GM12878 (cell line): ENCODE measurements at regions not wholly inside any gene's neighbourhood (a gene's known extent, or its start where the extent isn't known, plus 50 kb on each side); places are given as distances from the start of the nearest gene placed in this dataset.

Experiments used
- ATAC-seq: fragments of 200-7000 bp; cut with Tn5 transposase; 3 replicates; pipeline ENCODE4 v1.9.1; 2020; ENCODE audit warnings: mild to moderate bottlenecking, moderate library complexity
- BruUV-seq: library from RNA; stranded (reverse); fragments of 400-500 nt; replicated peaks from 2 replicates; lab custom pipeline; 2021; lab: Mats Ljungman, UMichigan
- CTCF ChIA-PET: fragments of 300-600 bp; sonication (Branson Sonifier 250); formaldehyde crosslinking; extraction: SDS; loops from one replicate; lab custom pipeline; 2021; ENCODE audit warnings: inconsistent platforms; lab: Yijun Ruan, JAX
- POLR2A ChIA-PET: fragments of 350-600 bp; formaldehyde crosslinking; extraction: SDS; loops from one replicate; lab custom pipeline; 2021; ENCODE audit warnings: inconsistent platforms; lab: Charles Lee
- RAD21 ChIA-PET: fragments of 300-600 bp; sonication (Branson Sonifier 250); formaldehyde crosslinking; loops from one replicate; lab custom pipeline; 2023; ENCODE audit warnings: antibody characterized with exemption; ENCODE audit not compliant: unreplicated experiment; lab: Charles Lee
- SMC1A ChIA-PET: fragments of 300-600 bp; sonication (Branson Sonifier 250); formaldehyde crosslinking; loops from one replicate; lab custom pipeline; 2023; ENCODE audit not compliant: unreplicated experiment, uncharacterized antibody; lab: Charles Lee
- DNase-seq: peaks from one replicate; pipeline ENCODE4 v3.0.0-alpha.2; 2011; ENCODE audit warnings: low read depth, low spot score
- FAIRE-seq: peaks from 3 replicates; lab custom pipeline; 2011; peaks lifted over from hg19 to GRCh38; lab: Jason Lieb, UNC
- H2AFZ ChIP-seq: 2 replicates; pipeline ENCODE4 v1.6.0; 2011; ENCODE audit warnings: low read depth, low read length, control low read depth; ENCODE audit not compliant: control insufficient read depth
- H3K27ac ChIP-seq: 2 replicates; pipeline ENCODE4 v1.5.1; 2011; ENCODE audit warnings: control low read depth; ENCODE audit not compliant: control insufficient read depth, insufficient read depth
- H3K27me3 ChIP-seq, 2 experiments: replicated peaks in 1 of 2; 2 replicates each; pipeline versions ENCODE4 v1.6.0 to v1.6.1; 2011; ENCODE audit warnings: low read length in 1 of 2; ENCODE audit not compliant: control insufficient read depth in 2 of 2, insufficient read depth in 2 of 2
- H3K36me3 ChIP-seq, 2 experiments: 2 replicates each; pipeline ENCODE4 v1.5.1; 2011; ENCODE audit warnings: low read length in 1 of 2; ENCODE audit not compliant: control insufficient read depth in 2 of 2, insufficient read depth in 2 of 2
- H3K4me1 ChIP-seq: 2 replicates; pipeline ENCODE4 v1.6.1; 2011; ENCODE audit warnings: mild to moderate bottlenecking, low read length, moderate library complexity, mixed read lengths; ENCODE audit not compliant: control insufficient read depth, insufficient read depth
- H3K4me2 ChIP-seq: 2 replicates; pipeline ENCODE4 v1.6.0; 2011; ENCODE audit warnings: control low read depth; ENCODE audit not compliant: control insufficient read depth, insufficient read depth
- H3K4me3 ChIP-seq: fragments of 200-600 bp; sonication (generic); 2 replicates; pipeline ENCODE4 v1.5.1; 2016
- H3K79me2 ChIP-seq: 2 replicates; pipeline ENCODE4 v1.6.0; 2011; ENCODE audit warnings: low read length; ENCODE audit not compliant: control insufficient read depth, insufficient read depth
- H3K9ac ChIP-seq: 2 replicates; pipeline ENCODE4 v1.8.0; 2011; ENCODE audit warnings: low read length, control low read depth, mixed read lengths; ENCODE audit not compliant: control insufficient read depth, insufficient read depth
- H3K9me3 ChIP-seq: replicated peaks from 3 replicates; pipeline ENCODE4 v1.5.1; 2011; ENCODE audit warnings: mild to moderate bottlenecking, low read length; ENCODE audit not compliant: control insufficient read depth, insufficient read depth
- H4K20me1 ChIP-seq: 2 replicates; pipeline ENCODE4 v1.6.0; 2011; ENCODE audit not compliant: control insufficient read depth, insufficient read depth
- CBFB ChIP-seq: IDR thresholded peaks from 2 replicates; pipeline ENCODE4 v1.6.1; 2016; ENCODE audit warnings: antibody characterized with exemption, low read depth
- CREM ChIP-seq: IDR thresholded peaks from 2 replicates; pipeline ENCODE4 v1.6.1; 2014; ENCODE audit warnings: antibody characterized with exemption, low read depth
- E2F8 ChIP-seq: fragments of 450-650 bp; IDR thresholded peaks from 2 replicates; pipeline ENCODE4 v1.6.1; 2018; ENCODE audit warnings: mild to moderate bottlenecking, low read depth, moderate library complexity; ENCODE audit not compliant: partially characterized antibody
- IRF4 ChIP-seq: IDR thresholded peaks from 2 replicates; pipeline ENCODE4 v1.6.1; 2011; ENCODE audit warnings: low read depth, low read length
- IRF5 ChIP-seq: fragments of 450-650 bp; IDR thresholded peaks from 2 replicates; pipeline ENCODE4 v1.6.1; 2017; ENCODE audit warnings: borderline replicate concordance
- NFYA ChIP-seq: IDR thresholded peaks from 2 replicates; pipeline ENCODE4 v1.6.1; 2011; ENCODE audit warnings: low read depth, mild to moderate bottlenecking, low read length, improper control_type of control experiment, borderline replicate concordance
- NR2C2 ChIP-seq: IDR thresholded peaks from 2 replicates; pipeline ENCODE4 v1.6.1; 2011; ENCODE audit warnings: borderline replicate concordance, low read depth; ENCODE audit not compliant: control insufficient read depth, insufficient read length
- PBX3 ChIP-seq: IDR thresholded peaks from 2 replicates; pipeline ENCODE4 v1.6.1; 2011; ENCODE audit warnings: mild to moderate bottlenecking, low read depth, low read length, moderate library complexity; ENCODE audit not compliant: insufficient replicate concordance
- PKNOX1 ChIP-seq: fragments of 450-650 bp; IDR thresholded peaks from 2 replicates; pipeline ENCODE4 v1.6.1; 2016; ENCODE audit warnings: mild to moderate bottlenecking
- RFX5 ChIP-seq: IDR thresholded peaks from 2 replicates; pipeline ENCODE4 v1.6.1; 2011; ENCODE audit warnings: low read depth, low read length, improper control_type of control experiment
- SIN3A ChIP-seq: IDR thresholded peaks from 2 replicates; pipeline ENCODE4 v1.6.1; 2012; ENCODE audit warnings: low read depth, low read length, improper control_type of control experiment
- SREBF1 ChIP-seq: IDR thresholded peaks from 2 replicates; pipeline ENCODE4 v1.6.1; 2012; ENCODE audit warnings: mild to moderate bottlenecking, low read length
- STAT1 ChIP-seq: fragments of 450-650 bp; conservative IDR thresholded peaks from 2 replicates; pipeline ENCODE4 v1.6.1; 2014; ENCODE audit warnings: antibody characterized with exemption, mild to moderate bottlenecking
- TARDBP ChIP-seq: IDR thresholded peaks from 2 replicates; pipeline ENCODE4 v1.6.1; 2016; ENCODE audit warnings: borderline replicate concordance
- ZBTB4 ChIP-seq: fragments of 450-650 bp; formaldehyde crosslinking; IDR thresholded peaks from 2 replicates; pipeline ENCODE4 v1.4.0; 2022; ENCODE audit warnings: mild to moderate bottlenecking, moderate library complexity
- WGBS: methylation state at CpG from one replicate; pipeline ENCODE4 v1.1.6; 2016; ENCODE audit warnings: low lambda C conversion rate; ENCODE audit not compliant: insufficient replicate concordance, insufficient coverage; ENCODE audit errors: missing lambda C conversion rate; 5-methylcytosine and 5-hydroxymethylcytosine counted together
- in situ Hi-C: fragments of 300-500 bp; cut with MboI; formaldehyde crosslinking; loops from 9 replicates; pipeline ENCODE4 v1.14.3; 2018; ENCODE audit warnings: mixed read lengths
- intact Hi-C: fragments of 100-400 bp; cut with micrococcal nuclease; formaldehyde crosslinking; loops from one replicate; pipeline ENCODE4 v1.14.2; 2022; ENCODE audit not compliant: unreplicated experiment

GRCh38 chr10:2005546-2005945, 268.2 kb upstream of the ADARB2 start:
- in situ Hi-C loops = no loop called here
- ChIA-PET RAD21 (no interaction called here), CTCF (no interaction called here), SMC1A (no interaction called here), POLR2A (no interaction called here)
- no peaks in the 10 kb centered on the region for H3K79me2 ChIP-seq
- H3K4me3 ChIP-seq = no peak overlapping the region
- no peaks in the 10 kb centered on the region for H3K4me1 ChIP-seq
- H3K9ac ChIP-seq = no peak overlapping the region
- no peaks in the 10 kb centered on the region for H3K9me3 ChIP-seq
- no peaks in the 10 kb centered on the region for H4K20me1 ChIP-seq
- ATAC-seq = no peak
- H3K27me3 ChIP-seq = no peaks in the 10 kb centered on the region
- intact Hi-C loops = no loop called here
- DNase-seq = no peak
- BruUV-seq = no TSS peak
- WGBS = 27% methylated on average over 8 of the region's 8 CpGs
- H3K36me3 ChIP-seq = no peaks in the 10 kb centered on the region
- H2AFZ ChIP-seq = no peak overlapping the region
- no peak overlapping the region for H3K27ac ChIP-seq
- no peak overlapping the region for H3K4me2 ChIP-seq
- no peak for FAIRE-seq
- TF ChIP-seq PKNOX1 (no peak), CBFB (no peak), SREBF1 (no peak), PBX3 (no peak), TARDBP (no peak), CREM (no peak), E2F8 (no peak), IRF4 (no peak), STAT1 (no peak), RFX5 (no peak), ZBTB4 (CRISPR knock-in tag) (no peak), IRF5 (no peak), SIN3A (no peak), NR2C2 (no peak), NFYA (no peak)
